ENCODE measurements at regions not wholly inside any gene's neighbourhood (a gene's known extent, or its start where the extent isn't known, plus 50 kb on each side); places are given as distances from the start of the nearest gene placed in this dataset.
"Not testable (repeated sequence)": the region's sequence is repeated elsewhere in the genome, so short reads cannot be mapped to it uniquely, and the experiment has no call there.

DNA sequence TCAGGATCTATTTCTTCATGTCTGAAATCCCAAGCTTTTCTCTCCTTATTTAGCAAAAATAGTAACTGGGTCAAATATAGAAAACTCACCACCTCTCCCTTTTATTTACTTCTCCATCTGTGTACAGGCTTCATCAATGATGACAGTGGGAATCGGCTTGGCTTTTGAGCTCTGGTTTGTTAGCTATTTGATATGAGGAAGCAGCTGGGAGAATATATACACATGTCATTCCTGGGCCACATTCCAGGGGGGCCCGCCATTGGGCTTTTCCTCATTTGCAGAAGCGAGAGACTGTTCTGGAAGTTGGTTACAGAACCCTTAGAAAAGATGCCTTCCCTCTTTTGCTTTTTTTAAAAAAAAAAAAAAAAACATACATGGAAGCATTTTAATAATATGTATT, 107.4 kb upstream of the F9 start (continued):
- TF ChIP-seq TAF7 (optimal IDR thresholded peaks at IDR 0.05; ENCODE audit: borderline replicate concordance, low read depth, low read length): no peak
- TF ChIP-seq CBX8 (IDR thresholded peaks at IDR 0.05; ENCODE audit: borderline replicate concordance, low read depth, low read length): no peak
- TF ChIP-seq USF2 (IDR thresholded peaks at IDR 0.05; ENCODE audit: low read length): no peak
- TF ChIP-seq TCF12 (IDR thresholded peaks at IDR 0.05; ENCODE audit: low read depth, low read length): no peak
- TF ChIP-seq MAFK (IDR thresholded peaks at IDR 0.05; ENCODE audit: low read depth, low read length): no peak

DNA sequence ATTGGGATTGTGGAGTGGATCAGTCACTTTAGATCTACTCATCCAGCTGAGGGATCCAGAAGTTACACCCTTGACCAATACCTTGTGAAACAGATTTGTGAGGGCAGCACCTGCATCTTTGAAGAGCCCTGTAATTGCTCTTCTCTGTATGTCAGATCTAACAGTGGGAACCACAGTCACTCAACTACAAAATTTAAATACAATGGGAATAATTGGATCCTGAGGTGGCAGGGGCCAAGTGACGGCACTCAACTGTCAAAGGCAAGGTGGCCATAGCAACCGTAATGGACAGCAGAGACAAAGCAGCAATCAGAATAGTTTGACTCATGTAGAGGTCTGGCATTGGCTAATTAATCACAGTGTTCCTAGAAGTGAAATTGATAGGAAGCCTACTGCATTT, 132.3 kb upstream of the F9 start:
- H3K18ac ChIP-seq (ENCODE audit: extremely low read depth, low read length); POLR2A ChIA-PET (ENCODE audit: partially characterized antibody); H4K8ac ChIP-seq (ENCODE audit: extremely low read depth, insufficient read depth, low read length); H3K14ac ChIP-seq (ENCODE audit: insufficient read length); H3K79me1 ChIP-seq (ENCODE audit: low read depth, low read length); H4K91ac ChIP-seq (replicated peaks; ENCODE audit: insufficient read length, low read length); H2BK20ac ChIP-seq (ENCODE audit: low read length); FAIRE-seq; H3K9me3 ChIP-seq (ENCODE audit: insufficient read depth in 2 of 2, low read depth in 1 of 2, low read length in 1 of 2); H3K4me2 ChIP-seq (ENCODE audit: insufficient read depth in 1 of 2, low read depth in 2 of 2, low read length in 2 of 2); H3K23me2 ChIP-seq (ENCODE audit: low read depth, low read length); H2BK15ac ChIP-seq (ENCODE audit: low read length); H3K4me1 ChIP-seq (replicated peaks in 1 of 4; ENCODE audit: control insufficient read depth in 3 of 4, insufficient read depth in 4 of 4, low read length in 3 of 4); H3K9ac ChIP-seq (replicated peaks in 1 of 4; ENCODE audit: extremely low read depth in 1 of 4, low read depth in 3 of 4, low read length in 3 of 4); DNase-seq (ENCODE audit: low read depth in 1 of 2, low spot score in 2 of 2); H3K36me3 ChIP-seq (ENCODE audit: control insufficient read depth in 2 of 4, insufficient read depth in 4 of 4, low read length in 3 of 4); H3K27ac ChIP-seq (ENCODE audit: low read depth, low read length); H2BK5ac ChIP-seq (ENCODE audit: low read depth, low read length); H3K56ac ChIP-seq (replicated peaks; ENCODE audit: insufficient read length, low read depth, low read length); H4K20me1 ChIP-seq (replicated peaks in 1 of 2; ENCODE audit: control insufficient read depth in 1 of 2, insufficient read depth in 2 of 2, low read length in 2 of 2); H2AK5ac ChIP-seq (ENCODE audit: low read depth, low read length); H3K4ac ChIP-seq (replicated peaks; ENCODE audit: insufficient read length, low read depth, low read length); CTCF ChIA-PET (ENCODE audit: partially characterized antibody); H3K23ac ChIP-seq (ENCODE audit: insufficient read length); H2AFZ ChIP-seq (ENCODE audit: low read length); H2BK120ac ChIP-seq (replicated peaks; ENCODE audit: low read depth, low read length); H4K5ac ChIP-seq (ENCODE audit: insufficient read length, low read depth, low read length); H3K4me3 ChIP-seq (ENCODE audit: extremely low read depth in 1 of 4, insufficient read depth in 2 of 4, low read depth in 3 of 4, low read length in 4 of 4); H3K79me2 ChIP-seq (ENCODE audit: control insufficient read depth in 1 of 2, insufficient read depth in 2 of 2, low read length in 2 of 2); H3K27me3 ChIP-seq (replicated peaks in 1 of 4; ENCODE audit: control insufficient read depth in 3 of 4, extremely low read depth in 1 of 4, insufficient read depth in 3 of 4, low read length in 3 of 4); H2BK12ac ChIP-seq (ENCODE audit: low read depth, low read length): not testable (repeated sequence)
- WGBS, 2 experiments (ENCODE audit: extremely low coverage in 1 of 2, insufficient coverage in 1 of 2, insufficient read length in 1 of 2, insufficient replicate concordance in 2 of 2, low coverage in 1 of 2, low lambda C conversion rate in 2 of 2, missing lambda C conversion rate in 1 of 2): 100% methylated on average over 2 of the region's 2 CpGs; no CpG with 5 or more reads in 1 of the 2 experiments
